ENCODE measurements at regions not wholly inside any gene's neighbourhood (a gene's known extent, or its start where the extent isn't known, plus 50 kb on each side); places are given as distances from the start of the nearest gene placed in this dataset.

DNA sequence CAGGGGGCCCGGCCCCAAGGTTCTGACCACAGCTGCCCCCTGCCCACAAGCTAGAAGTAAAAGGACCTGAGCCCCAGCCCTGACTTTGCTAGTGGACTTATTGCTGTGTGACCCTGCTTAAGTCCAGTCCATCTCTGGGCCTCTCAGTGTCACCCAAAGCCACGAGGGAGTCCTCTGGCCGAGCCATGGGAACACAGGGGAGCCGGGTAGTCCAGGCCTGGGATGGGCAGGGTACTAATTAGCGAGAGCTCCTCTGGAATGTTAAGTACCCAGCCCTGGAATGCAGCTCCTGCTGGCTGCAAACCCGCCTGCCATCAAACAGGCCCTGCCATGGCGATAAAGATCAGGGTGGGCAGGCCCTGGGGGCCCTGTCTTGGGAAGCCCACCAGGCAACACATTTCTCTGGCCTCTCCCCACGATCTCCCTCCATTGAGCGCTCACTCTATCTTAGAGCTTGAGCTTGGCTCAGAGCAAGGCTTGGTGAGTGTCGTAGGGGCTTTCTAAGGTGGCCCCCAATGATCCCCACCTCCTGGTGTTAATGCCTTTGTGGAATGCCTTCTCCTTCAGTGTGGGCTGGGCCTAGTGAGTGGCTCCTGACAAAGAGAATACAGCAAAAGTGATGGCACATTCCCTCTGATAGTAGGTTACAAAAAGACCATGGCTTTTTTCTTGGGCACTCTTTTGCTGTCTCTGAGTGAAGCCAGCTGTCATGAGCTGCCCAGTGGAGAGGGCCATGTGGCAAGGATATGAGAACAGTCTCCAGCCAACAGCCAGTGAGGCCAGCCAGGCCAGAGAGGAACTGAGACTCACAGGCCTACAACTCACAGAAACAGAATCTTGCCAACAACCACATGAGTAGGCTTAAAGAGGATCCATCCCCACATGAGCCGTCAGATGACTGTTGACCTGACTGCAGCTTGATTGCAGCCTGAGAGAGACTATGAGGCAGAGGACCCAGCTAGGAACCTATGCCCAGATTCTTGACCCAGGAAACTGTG, 133.1 kb downstream of the SMAD6 start:
- Histone ChIP-seq H3K36me3 (ENCODE audit: control insufficient read depth in 2 of 4, insufficient read depth in 4 of 4, low read length in 3 of 4) (no peaks in the 10 kb centered on the region), H3K56ac (replicated peaks; ENCODE audit: insufficient read length, low read depth, low read length) (no peak overlapping the region), H3K4me1 (replicated peaks in 1 of 4; ENCODE audit: control insufficient read depth in 3 of 4, insufficient read depth in 4 of 4, low read length in 3 of 4) (peaks cover 6 to 11% (median 7%) of the 10 kb centered on the region in 4 experiments), H3K27ac (ENCODE audit: low read depth, low read length) (peak overlapping the region; percentile 35), H2BK12ac (ENCODE audit: low read depth, low read length) (peak overlapping the region; percentile 89), H4K20me1 (replicated peaks in 1 of 2; ENCODE audit: control insufficient read depth in 1 of 2, insufficient read depth in 2 of 2, low read length in 2 of 2) (no peaks in the 10 kb centered on the region), H2BK5ac (ENCODE audit: low read depth, low read length) (peak overlapping the region; percentile 79; the same call in 1 of the 2 replicates), H4K8ac (ENCODE audit: extremely low read depth, insufficient read depth, low read length) (no peak overlapping the region), H3K27me3 (replicated peaks in 1 of 4; ENCODE audit: control insufficient read depth in 3 of 4, extremely low read depth in 1 of 4, insufficient read depth in 3 of 4, low read length in 3 of 4) (no peaks in the 10 kb centered on the region; a peak in 1 of 7 replicates), H3K18ac (ENCODE audit: extremely low read depth, low read length) (peak overlapping the region; percentile 85), H3K14ac (ENCODE audit: insufficient read length) (no peak overlapping the region), H2BK20ac (ENCODE audit: low read length) (peak overlapping the region; percentile 98), H3K4me2 (ENCODE audit: insufficient read depth in 1 of 2, low read depth in 2 of 2, low read length in 2 of 2) (peak overlapping the region; percentile 28 to 50; a peak in 3 of 4 replicates), H3K9ac (replicated peaks in 1 of 4; ENCODE audit: extremely low read depth in 1 of 4, low read depth in 3 of 4, low read length in 3 of 4) (no peak overlapping the region; a peak in 1 of 7 replicates), H3K79me2 (ENCODE audit: control insufficient read depth in 1 of 2, insufficient read depth in 2 of 2, low read length in 2 of 2) (no peaks in the 10 kb centered on the region), H4K5ac (ENCODE audit: insufficient read length, low read depth, low read length) (no peak overlapping the region), H3K23me2 (ENCODE audit: low read depth, low read length) (peaks cover 3% of the 10 kb centered on the region; the same call in 1 of the 2 replicates), H3K23ac (ENCODE audit: insufficient read length) (no peak overlapping the region), H2AFZ (ENCODE audit: low read length) (no peak overlapping the region), H3K9me3 (ENCODE audit: insufficient read depth in 2 of 2, low read depth in 1 of 2, low read length in 1 of 2) (no peaks in the 10 kb centered on the region; a peak in 1 of 4 replicates), H3K79me1 (ENCODE audit: low read depth, low read length) (no peaks in the 10 kb centered on the region), H3K4me3 (ENCODE audit: extremely low read depth in 1 of 4, insufficient read depth in 2 of 4, low read depth in 3 of 4, low read length in 4 of 4) (peak overlapping the region in 1 of 4 experiments; percentile 10; a peak in 2 of 8 replicates), H3K4ac (replicated peaks; ENCODE audit: insufficient read length, low read depth, low read length) (no peak overlapping the region), H2BK15ac (ENCODE audit: low read length) (no peak overlapping the region), H2AK5ac (ENCODE audit: low read depth, low read length) (0 out of 2 replicates have a peak overlapping the region, but pooled peaks have one; percentile 57), H4K91ac (replicated peaks; ENCODE audit: insufficient read length, low read length) (peak overlapping the region; percentile 38), H2BK120ac (replicated peaks; ENCODE audit: low read depth, low read length) (peak overlapping the region; percentile 3)
- POLR2A ChIA-PET (ENCODE audit: partially characterized antibody): interaction anchor here (0.7 to 2.0 kb wide), 5 partner anchors 9 to 61 kb away, joined by 3 to 7 read pairs (median 4); no protein-coding TSS in a partner anchor
- WGBS, 2 experiments (ENCODE audit: extremely low coverage in 1 of 2, insufficient coverage in 1 of 2, insufficient read length in 1 of 2, insufficient replicate concordance in 2 of 2, low coverage in 1 of 2, low lambda C conversion rate in 2 of 2, missing lambda C conversion rate in 1 of 2): 50% methylated on average over 11 of the region's 11 CpGs; no CpG with 5 or more reads in 1 of the 2 experiments
- FAIRE-seq: no peak
- CTCF ChIA-PET (ENCODE audit: partially characterized antibody): interaction anchor here (1.0 to 9.6 kb wide), 12 partner anchors 8 to 133 kb away, joined by 3 to 147 read pairs (median 4); partner anchors contain the start of gene SMAD6
- peak in 1 of 2 experiments; percentile 71 for DNase-seq (ENCODE audit: low read depth in 1 of 2, low spot score in 2 of 2)
- TF ChIP-seq BRCA1 (IDR thresholded peaks at IDR 0.05; ENCODE audit: low read depth, low read length): no peak
- TF ChIP-seq RBBP5 (IDR thresholded peaks at IDR 0.05; ENCODE audit: borderline replicate concordance, low read depth, low read length): peak; percentile 90; the same call in 1 of the 2 replicates
- TF ChIP-seq CBX8 (IDR thresholded peaks at IDR 0.05; ENCODE audit: borderline replicate concordance, low read depth, low read length): no peak
- no peak for TF ChIP-seq FOSL1 (IDR thresholded peaks at IDR 0.05; ENCODE audit: insufficient read depth, low read depth, low read length)
- TF ChIP-seq GABPA (IDR thresholded peaks at IDR 0.05; ENCODE audit: borderline replicate concordance, insufficient read depth, low read length): no peak
- peak; percentile 97 for TF ChIP-seq NANOG (IDR thresholded peaks at IDR 0.05; ENCODE audit: insufficient read depth, low read depth, low read length, poor library complexity, severe bottlenecking)
- TF ChIP-seq HDAC2 (IDR thresholded peaks at IDR 0.05; ENCODE audit: borderline replicate concordance in 1 of 2, low read depth in 2 of 2, low read length in 2 of 2): no peak
- TF ChIP-seq EGR1 (IDR thresholded peaks at IDR 0.05; ENCODE audit: borderline replicate concordance, low read depth, low read length): no peak
- 0 out of 2 replicates have a peak, but pooled peaks have one; percentile 22 for TF ChIP-seq TAF1 (IDR thresholded peaks at IDR 0.05; ENCODE audit: low read depth, low read length)
